B cell (primary cell): ENCODE measurements at regions not wholly inside any gene's neighbourhood (a gene's known extent, or its start where the extent isn't known, plus 50 kb on each side); places are given as distances from the start of the nearest gene placed in this dataset.

Experiments
- EZH2 ChIP-seq: IDR thresholded peaks from 2 replicates; pipeline ENCODE4 v1.6.1; 2012; ENCODE audit warnings: borderline replicate concordance, low read depth, mild to moderate bottlenecking, moderate library complexity, low read length; ENCODE audit not compliant: insufficient read depth, poor library complexity, severe bottlenecking
- TF ChIP-seq, protein P1 (sequence below): fragments of 200-600 bp; IDR thresholded peaks from one replicate; pipeline ENCODE4 v1.8.0; 2022; ENCODE audit warnings: antibody characterized with exemption, mild to moderate bottlenecking

DNA sequence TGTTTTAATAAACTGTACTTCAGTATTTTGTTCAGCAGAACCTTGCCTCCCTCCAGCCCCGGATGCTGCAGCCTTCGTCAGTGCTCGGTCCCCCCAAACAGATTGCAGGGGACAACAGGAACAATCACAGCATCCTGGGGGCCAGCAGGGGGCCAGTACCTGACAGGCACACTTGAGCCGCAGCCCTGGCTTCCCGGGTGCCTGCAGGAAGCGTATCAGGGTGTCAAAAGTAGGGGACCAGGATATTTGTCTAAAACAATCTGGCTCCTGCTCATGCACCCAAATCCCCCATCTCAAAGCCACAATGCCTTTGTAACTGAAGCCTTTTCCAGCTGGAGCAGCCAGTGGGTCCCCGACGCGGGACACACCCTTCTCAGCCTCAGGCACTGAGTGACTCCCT is 167.5 kb upstream of the TSHZ3 start:
- no peak for TF ChIP-seq EZH2
- TF ChIP-seq, protein P1, sequence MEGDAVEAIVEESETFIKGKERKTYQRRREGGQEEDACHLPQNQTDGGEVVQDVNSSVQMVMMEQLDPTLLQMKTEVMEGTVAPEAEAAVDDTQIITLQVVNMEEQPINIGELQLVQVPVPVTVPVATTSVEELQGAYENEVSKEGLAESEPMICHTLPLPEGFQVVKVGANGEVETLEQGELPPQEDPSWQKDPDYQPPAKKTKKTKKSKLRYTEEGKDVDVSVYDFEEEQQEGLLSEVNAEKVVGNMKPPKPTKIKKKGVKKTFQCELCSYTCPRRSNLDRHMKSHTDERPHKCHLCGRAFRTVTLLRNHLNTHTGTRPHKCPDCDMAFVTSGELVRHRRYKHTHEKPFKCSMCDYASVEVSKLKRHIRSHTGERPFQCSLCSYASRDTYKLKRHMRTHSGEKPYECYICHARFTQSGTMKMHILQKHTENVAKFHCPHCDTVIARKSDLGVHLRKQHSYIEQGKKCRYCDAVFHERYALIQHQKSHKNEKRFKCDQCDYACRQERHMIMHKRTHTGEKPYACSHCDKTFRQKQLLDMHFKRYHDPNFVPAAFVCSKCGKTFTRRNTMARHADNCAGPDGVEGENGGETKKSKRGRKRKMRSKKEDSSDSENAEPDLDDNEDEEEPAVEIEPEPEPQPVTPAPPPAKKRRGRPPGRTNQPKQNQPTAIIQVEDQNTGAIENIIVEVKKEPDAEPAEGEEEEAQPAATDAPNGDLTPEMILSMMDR: no peak
